ENCODE measurements at regions not wholly inside any gene's neighbourhood (a gene's known extent, or its start where the extent isn't known, plus 50 kb on each side); places are given as distances from the start of the nearest gene placed in this dataset.

DNA sequence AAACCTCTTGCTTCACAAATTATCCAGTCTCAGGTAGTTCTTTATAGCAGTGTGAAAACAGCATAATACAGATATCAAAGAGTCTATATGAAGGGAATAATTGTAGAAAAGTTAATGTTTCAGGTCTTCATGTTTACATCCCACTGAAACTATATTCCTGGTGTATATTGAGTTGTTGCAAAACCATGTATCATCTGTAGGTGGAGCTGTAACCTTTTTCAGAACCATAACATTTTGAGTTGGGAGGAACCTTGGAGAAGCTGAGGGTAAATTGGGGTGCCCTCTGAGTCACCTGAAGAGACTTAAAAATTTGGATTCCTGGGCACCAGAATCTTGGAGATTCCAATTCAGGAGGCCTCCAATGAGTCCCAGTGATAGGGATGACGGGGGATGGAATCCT is 51.9 kb upstream of the TAPT1 start:
- no peak for DNase-seq (ENCODE audit: extremely low read depth, low read depth, low spot score)

All from glomerular endothelial cell (primary cell).